ENCODE measurements at regions not wholly inside any gene's neighbourhood (a gene's known extent, or its start where the extent isn't known, plus 50 kb on each side); places are given as distances from the start of the nearest gene placed in this dataset.

DNA sequence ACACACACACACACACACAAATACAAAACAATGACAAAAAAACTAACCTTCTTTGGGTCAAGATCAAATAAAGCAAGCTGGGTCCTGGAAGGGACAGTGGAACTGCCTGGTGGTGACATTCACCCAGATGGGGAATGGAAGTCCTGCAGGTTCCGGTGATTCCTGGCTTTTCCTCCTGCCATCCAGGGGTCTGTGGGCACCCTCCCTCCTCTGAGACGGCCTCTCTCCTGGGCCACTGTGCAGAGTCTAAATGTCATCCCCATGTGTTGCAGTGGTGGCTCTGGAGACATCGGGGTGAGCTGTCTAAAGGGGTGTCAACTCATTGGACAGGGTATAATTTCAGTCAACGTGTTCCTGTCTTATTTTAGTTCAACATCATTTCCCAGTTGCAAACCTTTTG lies 248.2 kb downstream of the ZNF536 start (continued):
- TF ChIP-seq TCF12 (IDR thresholded peaks at IDR 0.05; ENCODE audit: low read depth, low read length) = no peak
- TF ChIP-seq, protein P1, sequence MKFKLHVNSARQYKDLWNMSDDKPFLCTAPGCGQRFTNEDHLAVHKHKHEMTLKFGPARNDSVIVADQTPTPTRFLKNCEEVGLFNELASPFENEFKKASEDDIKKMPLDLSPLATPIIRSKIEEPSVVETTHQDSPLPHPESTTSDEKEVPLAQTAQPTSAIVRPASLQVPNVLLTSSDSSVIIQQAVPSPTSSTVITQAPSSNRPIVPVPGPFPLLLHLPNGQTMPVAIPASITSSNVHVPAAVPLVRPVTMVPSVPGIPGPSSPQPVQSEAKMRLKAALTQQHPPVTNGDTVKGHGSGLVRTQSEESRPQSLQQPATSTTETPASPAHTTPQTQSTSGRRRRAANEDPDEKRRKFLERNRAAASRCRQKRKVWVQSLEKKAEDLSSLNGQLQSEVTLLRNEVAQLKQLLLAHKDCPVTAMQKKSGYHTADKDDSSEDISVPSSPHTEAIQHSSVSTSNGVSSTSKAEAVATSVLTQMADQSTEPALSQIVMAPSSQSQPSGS (IDR thresholded peaks at IDR 0.05; ENCODE audit: low read length) = no peak
